SK-N-SH (cell line): ENCODE measurements at regions not wholly inside any gene's neighbourhood (a gene's known extent, or its start where the extent isn't known, plus 50 kb on each side); places are given as distances from the start of the nearest gene placed in this dataset.

Experiments used
- CTCF ChIA-PET: fragments of 300-600, 350-600 bp; formaldehyde crosslinking; extraction: SDS; loops from one replicate; lab custom pipeline; 2021; lab: Yijun Ruan, JAX
- POLR2A ChIA-PET: fragments of 350-600 bp; sonication (Branson Sonifier 250); formaldehyde crosslinking; extraction: SDS; loops from one replicate; lab custom pipeline; 2020; ENCODE audit warnings: antibody characterized with exemption, inconsistent platforms; lab: Yijun Ruan, JAX
- DNase-seq: peaks from one replicate; pipeline ENCODE4 v3.0.0; 2012
- H2AFZ ChIP-seq: fragments of 200-600 bp; sonication (generic); 2 replicates; pipeline ENCODE4 v1.8.1; 2016; ENCODE audit warnings: antibody characterized with exemption, mild to moderate bottlenecking, low read depth
- H3F3A ChIP-seq: fragments of 200-600 bp; sonication (generic); replicated peaks from 2 replicates; pipeline ENCODE3; 2016; ENCODE audit warnings: antibody characterized with exemption, mild to moderate bottlenecking; ENCODE audit not compliant: insufficient read depth
- H3K27ac ChIP-seq, 2 experiments: fragments of 200-500 bp in 1 of 2; fragments of 200-600 bp in 1 of 2; sonication (Bioruptor generic) in 1 of 2; sonication (generic), shearing (Covaris generic) in 1 of 2; 2 replicates each; pipeline versions ENCODE4 v1.5.1 to v1.6.1; 2014 to 2016; ENCODE audit warnings: low read depth in 2 of 2, inconsistent platforms in 1 of 2, low read length in 1 of 2, mild to moderate bottlenecking in 1 of 2, mixed read lengths in 1 of 2
- H3K27me3 ChIP-seq: fragments of 200-600 bp; sonication (generic), shearing (Covaris generic); 2 replicates; pipeline ENCODE4 v1.6.1; 2016; ENCODE audit warnings: mixed run types; ENCODE audit not compliant: insufficient read depth
- H3K36me3 ChIP-seq, 2 experiments: fragments of 200-500 bp in 1 of 2; fragments of 200-600 bp in 1 of 2; sonication (Bioruptor generic) in 1 of 2; sonication (generic) in 1 of 2; replicated peaks in 1 of 2; 2 replicates each; pipeline versions ENCODE3 to v1.5.1; 2014 to 2016; ENCODE audit warnings: low read length in 1 of 2, mild to moderate bottlenecking in 1 of 2; ENCODE audit not compliant: insufficient read depth in 2 of 2, control insufficient read depth in 1 of 2
- H3K4me1 ChIP-seq, 2 experiments: fragments of 200-500 bp in 1 of 2; fragments of 200-600 bp in 1 of 2; sonication (Bioruptor generic) in 1 of 2; sonication (generic), shearing (Covaris generic) in 1 of 2; 2 replicates each; pipeline versions ENCODE4 v1.5.1 to v1.6.1; 2014 to 2016; ENCODE audit warnings: low read depth in 1 of 2, low read length in 1 of 2, mixed run types in 1 of 2; ENCODE audit not compliant: insufficient read depth in 2 of 2, control insufficient read depth in 1 of 2
- H3K4me2 ChIP-seq: fragments of 200-600 bp; sonication (generic), shearing (Covaris generic); 2 replicates; pipeline ENCODE4 v1.6.1; 2017; ENCODE audit warnings: mixed run types
- H3K4me3 ChIP-seq, 2 experiments: fragments of 200-500 bp in 1 of 2; fragments of 200-600 bp in 1 of 2; sonication (Bioruptor generic) in 1 of 2; sonication (generic), shearing (Covaris generic) in 1 of 2; 2 replicates each; pipeline versions ENCODE4 v1.5.1 to v1.8.1; 2014 to 2016; ENCODE audit warnings: low read depth in 2 of 2, inconsistent platforms in 1 of 2, low read length in 1 of 2, mild to moderate bottlenecking in 1 of 2, mixed read lengths in 1 of 2, moderate library complexity in 1 of 2
- H3K79me2 ChIP-seq: fragments of 200-600 bp; sonication (generic); 2 replicates; pipeline ENCODE4 v1.8.1; 2017; ENCODE audit warnings: mild to moderate bottlenecking; ENCODE audit not compliant: insufficient read depth
- H3K9ac ChIP-seq: fragments of 200-600 bp; sonication (generic); 2 replicates; pipeline ENCODE4 v1.6.1; 2017; ENCODE audit warnings: mixed run types
- H3K9me2 ChIP-seq: fragments of 200-600 bp; sonication (generic); 2 replicates; pipeline ENCODE4 v1.6.1; 2017; ENCODE audit warnings: mixed run types
- H3K9me3 ChIP-seq: fragments of 200-600 bp; sonication (generic); 2 replicates; pipeline ENCODE4 v1.6.1; 2017; ENCODE audit warnings: mixed run types, mild to moderate bottlenecking, moderate library complexity
- H4K20me1 ChIP-seq: fragments of 200-600 bp; sonication (generic); 2 replicates; pipeline ENCODE4 v1.6.1; 2017; ENCODE audit warnings: mild to moderate bottlenecking, mixed run types; ENCODE audit not compliant: insufficient read depth
- CHD2 ChIP-seq: fragments of 150-350 bp; IDR thresholded peaks from 2 replicates; pipeline ENCODE4 v1.6.1; 2018; ENCODE audit warnings: low read length; ENCODE audit not compliant: partially characterized antibody
- ELF1 ChIP-seq: IDR thresholded peaks from 2 replicates; pipeline ENCODE4 v1.4.0; 2012
- EP300 ChIP-seq, 2 experiments: IDR thresholded peaks; 2 replicates each; pipeline versions ENCODE4 v1.4.0 to v1.6.1; 2012; ENCODE audit warnings: borderline replicate concordance in 1 of 2, low read depth in 1 of 2, low read length in 1 of 2
- EZH2phosphoT487 ChIP-seq: fragments of 200-600 bp; sonication (generic); IDR thresholded peaks from 2 replicates; pipeline ENCODE4 v1.6.1; 2017; ENCODE audit warnings: low read depth, mixed run types, mild to moderate bottlenecking, antibody characterized with exemption, moderate library complexity, borderline replicate concordance
- FOSL2 ChIP-seq: IDR thresholded peaks from 2 replicates; pipeline ENCODE4 v1.4.0; 2012; ENCODE audit warnings: low read depth, mild to moderate bottlenecking, moderate library complexity, borderline replicate concordance
- FOXM1 ChIP-seq: IDR thresholded peaks from 2 replicates; pipeline ENCODE4 v1.4.0; 2012; ENCODE audit warnings: low read depth, mild to moderate bottlenecking
- GABPA ChIP-seq: IDR thresholded peaks from 2 replicates; pipeline ENCODE4 v1.4.0; 2012; ENCODE audit warnings: low read depth, mild to moderate bottlenecking
- GATA2 ChIP-seq: sonication (generic); formaldehyde crosslinking; IDR thresholded peaks from 2 replicates; pipeline ENCODE4 v1.5.0; 2020; ENCODE audit warnings: mild to moderate bottlenecking, missing genetic modification reagents
- IRF3 ChIP-seq: fragments of 150-350 bp; IDR thresholded peaks from 2 replicates; pipeline ENCODE4 v1.6.1; 2016; ENCODE audit warnings: mild to moderate bottlenecking, low read depth, low read length
- JUND ChIP-seq: IDR thresholded peaks from 2 replicates; pipeline ENCODE4 v1.4.0; 2012
- MEF2A ChIP-seq: IDR thresholded peaks from 2 replicates; pipeline ENCODE4 v1.4.0; 2012; ENCODE audit warnings: low read depth, borderline replicate concordance
- MXI1 ChIP-seq: IDR thresholded peaks from 2 replicates; pipeline ENCODE4 v1.6.1; 2012; ENCODE audit warnings: mild to moderate bottlenecking, low read depth, low read length, improper control_type of control experiment
- NFIC ChIP-seq: IDR thresholded peaks from 2 replicates; pipeline ENCODE4 v1.4.0; 2012; ENCODE audit warnings: borderline replicate concordance
- NRF1 ChIP-seq: IDR thresholded peaks from 2 replicates; pipeline ENCODE4 v1.6.1; 2012; ENCODE audit warnings: low read depth, mild to moderate bottlenecking, low read length
- POLR2AphosphoS5 ChIP-seq: IDR thresholded peaks from 2 replicates; pipeline ENCODE4 v1.6.1; 2012; ENCODE audit warnings: low read depth, low read length
- RAD21 ChIP-seq: IDR thresholded peaks from 2 replicates; pipeline ENCODE4 v1.6.1; 2012; ENCODE audit warnings: mild to moderate bottlenecking, low read length
- SIN3A ChIP-seq: IDR thresholded peaks from 2 replicates; pipeline ENCODE4 v1.6.1; 2012; ENCODE audit warnings: low read depth, mild to moderate bottlenecking, low read length, moderate library complexity, borderline replicate concordance
- TAF1 ChIP-seq: IDR thresholded peaks from 2 replicates; pipeline ENCODE4 v1.6.1; 2012; ENCODE audit warnings: low read depth, mild to moderate bottlenecking, low read length, moderate library complexity, borderline replicate concordance
- TCF12 ChIP-seq: IDR thresholded peaks from 2 replicates; pipeline ENCODE4 v1.4.0; 2012
- WGBS: methylation state at CpG from one replicate; pipeline ENCODE4 v1.1.6; 2017; ENCODE audit warnings: low lambda C conversion rate; 5-methylcytosine and 5-hydroxymethylcytosine counted together
- TF ChIP-seq, protein P1 (sequence below): IDR thresholded peaks from 2 replicates; pipeline ENCODE4 v1.4.0; 2012; ENCODE audit warnings: low read depth, borderline replicate concordance
- TF ChIP-seq, protein P2 (sequence below): IDR thresholded peaks from 2 replicates; pipeline ENCODE4 v1.4.0; 2012; ENCODE audit warnings: low read depth
- TF ChIP-seq, protein P3 (sequence below): IDR thresholded peaks from 2 replicates; pipeline ENCODE4; 2012

DNA sequence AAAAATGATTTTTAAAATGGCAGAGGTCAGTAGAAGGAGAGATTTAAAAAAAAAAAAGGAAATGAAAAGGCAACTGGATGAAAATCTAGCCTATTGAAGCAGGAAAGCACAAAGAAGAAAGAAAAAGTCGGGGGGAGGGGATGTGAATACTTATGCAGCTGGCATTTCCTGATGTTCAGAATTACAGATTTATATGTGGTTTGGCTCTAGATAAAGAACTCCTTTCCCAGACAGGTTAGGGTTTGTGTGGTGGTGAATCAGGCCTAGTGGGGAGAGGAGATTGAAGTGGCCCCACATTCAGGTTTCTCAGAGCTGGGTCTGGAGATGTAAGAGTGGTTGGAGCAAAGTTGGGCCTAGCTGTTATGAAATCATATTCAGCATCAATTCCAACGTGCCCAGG, 394.4 kb downstream of the FIGN start:
- Histone ChIP-seq H3K4me2 (no peak overlapping the region), H3K9me2 (no peaks in the 10 kb centered on the region), H3K36me3 (no peaks in the 10 kb centered on the region), H3K27me3 (no peaks in the 10 kb centered on the region), H2AFZ (no peak overlapping the region), H3K9me3 (no peaks in the 10 kb centered on the region), H3K27ac (no peak overlapping the region), H3K9ac (no peak overlapping the region), H3F3A (no peaks in the 10 kb centered on the region), H4K20me1 (no peaks in the 10 kb centered on the region), H3K4me1 (no peaks in the 10 kb centered on the region), H3K79me2 (no peaks in the 10 kb centered on the region), H3K4me3 (no peak overlapping the region)
- 38% methylated on average over 2 of the region's 2 CpGs for WGBS
- no peak for DNase-seq
- TF ChIP-seq GATA2 (CRISPR knock-in tag) = no peak
- no peak for TF ChIP-seq RAD21
- TF ChIP-seq FOSL2 = no peak
- no peak for TF ChIP-seq IRF3
- TF ChIP-seq, protein P1, sequence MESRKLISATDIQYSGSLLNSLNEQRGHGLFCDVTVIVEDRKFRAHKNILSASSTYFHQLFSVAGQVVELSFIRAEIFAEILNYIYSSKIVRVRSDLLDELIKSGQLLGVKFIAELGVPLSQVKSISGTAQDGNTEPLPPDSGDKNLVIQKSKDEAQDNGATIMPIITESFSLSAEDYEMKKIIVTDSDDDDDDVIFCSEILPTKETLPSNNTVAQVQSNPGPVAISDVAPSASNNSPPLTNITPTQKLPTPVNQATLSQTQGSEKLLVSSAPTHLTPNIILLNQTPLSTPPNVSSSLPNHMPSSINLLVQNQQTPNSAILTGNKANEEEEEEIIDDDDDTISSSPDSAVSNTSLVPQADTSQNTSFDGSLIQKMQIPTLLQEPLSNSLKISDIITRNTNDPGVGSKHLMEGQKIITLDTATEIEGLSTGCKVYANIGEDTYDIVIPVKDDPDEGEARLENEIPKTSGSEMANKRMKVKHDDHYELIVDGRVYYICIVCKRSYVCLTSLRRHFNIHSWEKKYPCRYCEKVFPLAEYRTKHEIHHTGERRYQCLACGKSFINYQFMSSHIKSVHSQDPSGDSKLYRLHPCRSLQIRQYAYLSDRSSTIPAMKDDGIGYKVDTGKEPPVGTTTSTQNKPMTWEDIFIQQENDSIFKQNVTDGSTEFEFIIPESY = no peak
- TF ChIP-seq TCF12 = no peak
- TF ChIP-seq MXI1 = no peak
- TF ChIP-seq, protein P2, sequence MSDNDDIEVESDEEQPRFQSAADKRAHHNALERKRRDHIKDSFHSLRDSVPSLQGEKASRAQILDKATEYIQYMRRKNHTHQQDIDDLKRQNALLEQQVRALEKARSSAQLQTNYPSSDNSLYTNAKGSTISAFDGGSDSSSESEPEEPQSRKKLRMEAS = no peak
- TF ChIP-seq GABPA = no peak
- TF ChIP-seq NRF1 = no peak
- no peak for TF ChIP-seq NFIC
- no peak for TF ChIP-seq POLR2AphosphoS5
- no peak for TF ChIP-seq EP300 (IDR thresholded peaks at IDR 0.05; ENCODE audit: borderline replicate concordance in 1 of 2, low read depth in 1 of 2, low read length in 1 of 2)
- no peak for TF ChIP-seq SIN3A
- no peak for TF ChIP-seq MEF2A
- TF ChIP-seq EZH2phosphoT487 = no peak
- TF ChIP-seq FOXM1 = no peak
- TF ChIP-seq CHD2 = no peak
- POLR2A ChIA-PET = no interaction called here
- CTCF ChIA-PET = interaction anchor here (1.1 kb wide), 1 partner anchor 1139 kb away, joined by 3 read pairs; no protein-coding TSS in a partner anchor

GRCh38 chr2:163338270-163338669, 397.5 kb downstream of the FIGN start:
- no peak for DNase-seq
- Histone ChIP-seq H3F3A (no peaks in the 10 kb centered on the region), H3K9ac (no peak overlapping the region), H3K4me2 (no peak overlapping the region), H3K36me3 (no peaks in the 10 kb centered on the region), H3K27me3 (no peaks in the 10 kb centered on the region), H3K79me2 (no peaks in the 10 kb centered on the region), H3K9me3 (no peaks in the 10 kb centered on the region), H3K9me2 (no peaks in the 10 kb centered on the region), H2AFZ (no peak overlapping the region), H4K20me1 (no peaks in the 10 kb centered on the region), H3K4me3 (no peak overlapping the region), H3K27ac (no peak overlapping the region), H3K4me1 (no peaks in the 10 kb centered on the region)
- CTCF ChIA-PET = no interaction called here
- WGBS = 67% methylated on average over 3 of the region's 3 CpGs
- POLR2A ChIA-PET = no interaction called here
- TF ChIP-seq TAF1 = no peak
- no peak for TF ChIP-seq GATA2 (CRISPR knock-in tag)
- TF ChIP-seq, protein P1 = no peak
- TF ChIP-seq ELF1 = no peak
- TF ChIP-seq, protein P3, sequence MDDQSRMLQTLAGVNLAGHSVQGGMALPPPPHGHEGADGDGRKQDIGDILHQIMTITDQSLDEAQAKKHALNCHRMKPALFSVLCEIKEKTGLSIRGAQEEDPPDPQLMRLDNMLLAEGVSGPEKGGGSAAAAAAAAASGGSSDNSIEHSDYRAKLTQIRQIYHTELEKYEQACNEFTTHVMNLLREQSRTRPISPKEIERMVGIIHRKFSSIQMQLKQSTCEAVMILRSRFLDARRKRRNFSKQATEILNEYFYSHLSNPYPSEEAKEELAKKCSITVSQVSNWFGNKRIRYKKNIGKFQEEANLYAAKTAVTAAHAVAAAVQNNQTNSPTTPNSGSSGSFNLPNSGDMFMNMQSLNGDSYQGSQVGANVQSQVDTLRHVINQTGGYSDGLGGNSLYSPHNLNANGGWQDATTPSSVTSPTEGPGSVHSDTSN = no peak
- TF ChIP-seq MEF2A = no peak
- TF ChIP-seq RAD21 = no peak
- no peak for TF ChIP-seq JUND
- no peak for TF ChIP-seq IRF3
- TF ChIP-seq, protein P2 = no peak
